Activated CD4-positive, alpha-beta memory T cell treated with anti-CD3 and anti-CD28 coated beads for 36 hours (primary cell): ENCODE measurements at regions not wholly inside any gene's neighbourhood (a gene's known extent, or its start where the extent isn't known, plus 50 kb on each side); places are given as distances from the start of the nearest gene placed in this dataset.

Experiments
- CTCF ChIA-PET: fragments of 350-600 bp; sonication (Branson Sonifier 250); formaldehyde crosslinking; loops from one replicate; lab custom pipeline; 2021; ENCODE audit warnings: antibody characterized with exemption, inconsistent platforms; lab: Charles Lee
- POLR2A ChIA-PET: fragments of 350-600 bp; sonication (Branson Sonifier 250); formaldehyde crosslinking; loops from one replicate; lab custom pipeline; 2021; ENCODE audit warnings: antibody characterized with exemption; lab: Charles Lee
- DNase-seq: peaks from one replicate; pipeline ENCODE4 v3.0.0-alpha.2; 2020
- H3K27ac Mint-ChIP-seq: one replicate; pipeline ENCODE4 v1.8.0; 2021; ENCODE audit warnings: mixed read lengths
- H3K27me3 Mint-ChIP-seq: one replicate; pipeline ENCODE4 v1.8.0; 2021; ENCODE audit warnings: mixed read lengths
- H3K36me3 Mint-ChIP-seq: one replicate; pipeline ENCODE4 v1.8.0; 2021; ENCODE audit warnings: mixed read lengths
- H3K4me1 Mint-ChIP-seq: one replicate; pipeline ENCODE4 v1.8.0; 2021; ENCODE audit warnings: low read depth, mixed read lengths
- H3K4me3 Mint-ChIP-seq: one replicate; pipeline ENCODE4 v1.8.0; 2021; ENCODE audit warnings: mild to moderate bottlenecking, mixed read lengths
- H3K9me3 Mint-ChIP-seq: one replicate; pipeline ENCODE4 v1.8.0; 2021; ENCODE audit warnings: mixed read lengths
- intact Hi-C: fragments of 100-400 bp; cut with micrococcal nuclease; formaldehyde crosslinking; loops from one replicate; pipeline ENCODE4 v1.15.1; 2023

- DNase-seq = no peak
- ChIA-PET CTCF (no interaction called here), POLR2A (no interaction called here)
- Mint-ChIP-seq H3K36me3 (no peaks in the 10 kb centered on the region), H3K4me3 (no peak overlapping the region), H3K9me3 (no peaks in the 10 kb centered on the region), H3K4me1 (no peaks in the 10 kb centered on the region), H3K27me3 (peaks cover 5% of the 10 kb centered on the region), H3K27ac (no peak overlapping the region)
- intact Hi-C loops = no loop called here
Measured at GRCh38 chr13:110018009-110018408, 231.6 kb upstream of the IRS2 start.

GRCh38 chr13:110017379-110017778 lies 231.0 kb upstream of the IRS2 start:
- Mint-ChIP-seq H3K9me3 (no peaks in the 10 kb centered on the region), H3K36me3 (no peaks in the 10 kb centered on the region), H3K27me3 (peaks cover 5% of the 10 kb centered on the region), H3K4me1 (no peaks in the 10 kb centered on the region), H3K4me3 (no peak overlapping the region), H3K27ac (no peak overlapping the region)
- intact Hi-C loops = no loop called here
- ChIA-PET POLR2A (no interaction called here), CTCF (no interaction called here)
- DNase-seq = no peak

GRCh38 chr13:110015253-110015652 lies 228.9 kb upstream of the IRS2 start:
- ChIA-PET POLR2A (no interaction called here), CTCF (interaction anchor here (0.8 kb wide), 1 partner anchor 20 kb away, joined by 3 read pairs; no protein-coding TSS in a partner anchor)
- DNase-seq = no peak
- no peaks in the 10 kb centered on the region for H3K36me3 Mint-ChIP-seq
- intact Hi-C loops = no loop called here
- no peak overlapping the region for H3K4me3 Mint-ChIP-seq
- H3K27ac Mint-ChIP-seq = no peak overlapping the region
- H3K4me1 Mint-ChIP-seq = no peaks in the 10 kb centered on the region
- H3K9me3 Mint-ChIP-seq = no peaks in the 10 kb centered on the region
- peaks cover 3% of the 10 kb centered on the region for H3K27me3 Mint-ChIP-seq

- no peak overlapping the region for H3K27ac Mint-ChIP-seq
- no peaks in the 10 kb centered on the region for H3K4me1 Mint-ChIP-seq
- no peak overlapping the region for H3K4me3 Mint-ChIP-seq
- ChIA-PET POLR2A (no interaction called here), CTCF (interaction anchor here (0.8 kb wide), 1 partner anchor 20 kb away, joined by 3 read pairs; no protein-coding TSS in a partner anchor)
- no peaks in the 10 kb centered on the region for H3K9me3 Mint-ChIP-seq
- H3K27me3 Mint-ChIP-seq = peaks cover 3% of the 10 kb centered on the region
- DNase-seq = no peak
- H3K36me3 Mint-ChIP-seq = no peaks in the 10 kb centered on the region
- intact Hi-C loops = no loop called here
Measured at GRCh38 chr13:110014719-110015118, 228.3 kb upstream of the IRS2 start.

GRCh38 chr13:110012102-110012739 lies 225.8 kb upstream of the IRS2 start:
- CTCF ChIA-PET = no interaction called here
- no peaks in the 10 kb centered on the region for H3K9me3 Mint-ChIP-seq
- H3K27me3 Mint-ChIP-seq = no peaks in the 10 kb centered on the region
- intact Hi-C loops = no loop called here
- no peak overlapping the region for H3K27ac Mint-ChIP-seq
- no peaks in the 10 kb centered on the region for H3K4me1 Mint-ChIP-seq
- POLR2A ChIA-PET = no interaction called here
- DNase-seq = no peak
- no peaks in the 10 kb centered on the region for H3K36me3 Mint-ChIP-seq
- H3K4me3 Mint-ChIP-seq = no peak overlapping the region

- DNase-seq = no peak
- no peaks in the 10 kb centered on the region for H3K27me3 Mint-ChIP-seq
- no peak overlapping the region for H3K27ac Mint-ChIP-seq
- H3K36me3 Mint-ChIP-seq = no peaks in the 10 kb centered on the region
- ChIA-PET CTCF (interaction anchor here (0.5 to 0.7 kb wide), 2 partner anchors 15 to 170 kb away, joined by 3 read pairs; no protein-coding TSS in a partner anchor), POLR2A (no interaction called here)
- intact Hi-C loops = no loop called here
- no peaks in the 10 kb centered on the region for H3K9me3 Mint-ChIP-seq
- H3K4me1 Mint-ChIP-seq = no peaks in the 10 kb centered on the region
- H3K4me3 Mint-ChIP-seq = no peak overlapping the region
Measured at GRCh38 chr13:110010404-110011138, 224.2 kb upstream of the IRS2 start.

- ChIA-PET CTCF (no interaction called here), POLR2A (no interaction called here)
- H3K4me1 Mint-ChIP-seq = no peaks in the 10 kb centered on the region
Measured at GRCh38 chr13:110008816-110009215, 222.4 kb upstream of the IRS2 start.

GRCh38 chr13:110006304-110006703 lies 219.9 kb upstream of the IRS2 start:
- no peak for DNase-seq
- ChIA-PET CTCF (no interaction called here), POLR2A (no interaction called here)
- H3K27me3 Mint-ChIP-seq = no peaks in the 10 kb centered on the region
- no peak overlapping the region for H3K27ac Mint-ChIP-seq
- H3K36me3 Mint-ChIP-seq = no peaks in the 10 kb centered on the region
- no peaks in the 10 kb centered on the region for H3K9me3 Mint-ChIP-seq
- no peak overlapping the region for H3K4me3 Mint-ChIP-seq
- H3K4me1 Mint-ChIP-seq = no peaks in the 10 kb centered on the region
- intact Hi-C loops = no loop called here

More at GRCh38 chr13:110008816-110009215, 222.4 kb upstream of the IRS2 start:
- no peaks in the 10 kb centered on the region for H3K27me3 Mint-ChIP-seq
- no peak overlapping the region for H3K4me3 Mint-ChIP-seq
- DNase-seq = no peak
- intact Hi-C loops = no loop called here
- no peaks in the 10 kb centered on the region for H3K9me3 Mint-ChIP-seq
- H3K36me3 Mint-ChIP-seq = no peaks in the 10 kb centered on the region
- H3K27ac Mint-ChIP-seq = no peak overlapping the region

GRCh38 chr13:110005563-110005962 lies 219.2 kb upstream of the IRS2 start:
- intact Hi-C loops = no loop called here
- no peaks in the 10 kb centered on the region for H3K27me3 Mint-ChIP-seq
- no peak overlapping the region for H3K27ac Mint-ChIP-seq
- ChIA-PET CTCF (no interaction called here), POLR2A (no interaction called here)
- no peak overlapping the region for H3K4me3 Mint-ChIP-seq
- no peaks in the 10 kb centered on the region for H3K36me3 Mint-ChIP-seq
- H3K9me3 Mint-ChIP-seq = no peaks in the 10 kb centered on the region
- DNase-seq = no peak
- H3K4me1 Mint-ChIP-seq = no peaks in the 10 kb centered on the region

- intact Hi-C loops = no loop called here
- DNase-seq = no peak
- Mint-ChIP-seq H3K27me3 (no peaks in the 10 kb centered on the region), H3K4me3 (no peak overlapping the region), H3K4me1 (no peaks in the 10 kb centered on the region), H3K36me3 (no peaks in the 10 kb centered on the region), H3K9me3 (no peaks in the 10 kb centered on the region), H3K27ac (no peak overlapping the region)
- CTCF ChIA-PET = no interaction called here
- POLR2A ChIA-PET = no interaction called here
Measured at GRCh38 chr13:110004814-110005213, 218.4 kb upstream of the IRS2 start.

GRCh38 chr13:110001670-110002275 lies 215.4 kb upstream of the IRS2 start:
- no peaks in the 10 kb centered on the region for H3K36me3 Mint-ChIP-seq
- ChIA-PET CTCF (no interaction called here), POLR2A (no interaction called here)
- H3K4me3 Mint-ChIP-seq = no peak overlapping the region
- intact Hi-C loops = no loop called here
- DNase-seq = no peak
- no peaks in the 10 kb centered on the region for H3K27me3 Mint-ChIP-seq
- H3K4me1 Mint-ChIP-seq = no peaks in the 10 kb centered on the region
- H3K27ac Mint-ChIP-seq = no peak overlapping the region
- no peaks in the 10 kb centered on the region for H3K9me3 Mint-ChIP-seq

- Mint-ChIP-seq H3K4me3 (no peak overlapping the region), H3K27ac (no peak overlapping the region), H3K36me3 (no peaks in the 10 kb centered on the region), H3K9me3 (no peaks in the 10 kb centered on the region), H3K27me3 (no peaks in the 10 kb centered on the region), H3K4me1 (no peaks in the 10 kb centered on the region)
- intact Hi-C loops = no loop called here
- no peak for DNase-seq
- ChIA-PET CTCF (no interaction called here), POLR2A (no interaction called here)
Measured at GRCh38 chr13:110000534-110001345, 214.4 kb upstream of the IRS2 start.
